ENCODE measurements at regions not wholly inside any gene's neighbourhood (a gene's known extent, or its start where the extent isn't known, plus 50 kb on each side); places are given as distances from the start of the nearest gene placed in this dataset.

DNA sequence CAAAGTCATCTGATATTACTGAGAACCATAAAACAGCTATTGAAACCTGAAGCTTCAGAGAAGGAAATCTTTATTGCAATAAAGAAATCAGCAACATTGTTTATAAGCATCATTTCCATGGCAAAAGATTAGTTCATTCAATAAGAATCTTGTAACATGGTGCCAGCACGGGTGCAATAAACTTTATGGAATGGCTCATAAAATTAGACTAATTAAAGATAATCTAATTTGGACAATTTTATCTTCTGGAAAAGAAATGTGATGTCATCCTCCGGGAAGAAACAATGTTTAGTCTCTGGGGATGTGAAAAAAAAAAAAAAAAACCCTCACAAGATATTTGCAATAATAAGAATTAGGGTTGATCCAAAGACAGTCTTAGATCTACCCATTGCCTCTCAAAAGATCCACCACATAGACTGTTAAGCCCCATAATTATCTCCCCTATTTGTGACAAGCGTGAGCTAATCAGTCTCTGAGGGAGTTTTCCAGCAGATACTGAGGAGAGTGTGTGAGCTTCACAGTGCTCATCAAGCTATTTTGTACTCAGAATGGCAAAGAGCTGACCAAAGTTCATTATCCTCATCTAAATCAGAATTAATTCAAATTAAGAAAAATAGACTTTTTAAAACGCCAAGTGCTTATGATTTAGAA is 297.0 kb upstream of the EDNRB start:
- Histone ChIP-seq H3K27ac (no peak overlapping the region), H3K27me3 (ENCODE audit: control insufficient read depth, insufficient read depth, low read length) (no peaks in the 10 kb centered on the region), H2AFZ (no peak overlapping the region), H3K36me3 (ENCODE audit: control insufficient read depth, insufficient read depth, low read length) (no peaks in the 10 kb centered on the region), H3K4me2 (ENCODE audit: low read length) (no peak overlapping the region), H3K9me3 (ENCODE audit: control insufficient read depth, low read length) (no peaks in the 10 kb centered on the region), H3K4me1 (no peaks in the 10 kb centered on the region), H3K9ac (no peak overlapping the region), H3K4me3 (ENCODE audit: low read depth, low read length) (no peak overlapping the region), H3K79me2 (no peaks in the 10 kb centered on the region)
- TF ChIP-seq, protein P1, sequence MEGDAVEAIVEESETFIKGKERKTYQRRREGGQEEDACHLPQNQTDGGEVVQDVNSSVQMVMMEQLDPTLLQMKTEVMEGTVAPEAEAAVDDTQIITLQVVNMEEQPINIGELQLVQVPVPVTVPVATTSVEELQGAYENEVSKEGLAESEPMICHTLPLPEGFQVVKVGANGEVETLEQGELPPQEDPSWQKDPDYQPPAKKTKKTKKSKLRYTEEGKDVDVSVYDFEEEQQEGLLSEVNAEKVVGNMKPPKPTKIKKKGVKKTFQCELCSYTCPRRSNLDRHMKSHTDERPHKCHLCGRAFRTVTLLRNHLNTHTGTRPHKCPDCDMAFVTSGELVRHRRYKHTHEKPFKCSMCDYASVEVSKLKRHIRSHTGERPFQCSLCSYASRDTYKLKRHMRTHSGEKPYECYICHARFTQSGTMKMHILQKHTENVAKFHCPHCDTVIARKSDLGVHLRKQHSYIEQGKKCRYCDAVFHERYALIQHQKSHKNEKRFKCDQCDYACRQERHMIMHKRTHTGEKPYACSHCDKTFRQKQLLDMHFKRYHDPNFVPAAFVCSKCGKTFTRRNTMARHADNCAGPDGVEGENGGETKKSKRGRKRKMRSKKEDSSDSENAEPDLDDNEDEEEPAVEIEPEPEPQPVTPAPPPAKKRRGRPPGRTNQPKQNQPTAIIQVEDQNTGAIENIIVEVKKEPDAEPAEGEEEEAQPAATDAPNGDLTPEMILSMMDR (IDR thresholded peaks at IDR 0.05), result no peak

DNA sequence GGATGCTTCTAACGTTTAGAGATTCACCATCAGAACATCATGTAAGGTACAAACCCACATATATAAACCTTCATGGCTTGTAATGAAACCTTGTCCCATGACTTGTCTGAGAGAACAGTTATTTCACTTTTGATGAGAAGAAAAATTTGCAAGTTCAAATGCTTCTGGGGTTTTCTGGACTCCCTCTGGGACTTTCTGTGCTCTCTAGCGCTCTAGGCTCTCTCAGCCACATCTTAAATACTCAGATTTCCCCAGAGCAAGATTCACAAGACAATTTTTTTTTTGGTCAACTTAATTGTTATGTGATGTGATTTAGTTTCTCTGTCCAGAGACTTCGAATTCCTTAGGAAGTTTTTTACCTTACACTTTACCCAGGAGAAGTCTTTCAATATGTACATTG is 282.8 kb upstream of the EDNRB start:
- Histone ChIP-seq H3K27ac (no peak overlapping the region), H3K9ac (no peak overlapping the region), H3K4me3 (ENCODE audit: low read depth, low read length) (no peak overlapping the region), H3K4me1 (no peaks in the 10 kb centered on the region), H3K79me2 (no peaks in the 10 kb centered on the region), H3K9me3 (ENCODE audit: control insufficient read depth, low read length) (no peaks in the 10 kb centered on the region), H2AFZ (no peak overlapping the region), H3K27me3 (ENCODE audit: control insufficient read depth, insufficient read depth, low read length) (no peaks in the 10 kb centered on the region), H3K36me3 (ENCODE audit: control insufficient read depth, insufficient read depth, low read length) (no peaks in the 10 kb centered on the region), H3K4me2 (ENCODE audit: low read length) (no peak overlapping the region)
- TF ChIP-seq, protein P1 (IDR thresholded peaks at IDR 0.05), result no peak

DNA sequence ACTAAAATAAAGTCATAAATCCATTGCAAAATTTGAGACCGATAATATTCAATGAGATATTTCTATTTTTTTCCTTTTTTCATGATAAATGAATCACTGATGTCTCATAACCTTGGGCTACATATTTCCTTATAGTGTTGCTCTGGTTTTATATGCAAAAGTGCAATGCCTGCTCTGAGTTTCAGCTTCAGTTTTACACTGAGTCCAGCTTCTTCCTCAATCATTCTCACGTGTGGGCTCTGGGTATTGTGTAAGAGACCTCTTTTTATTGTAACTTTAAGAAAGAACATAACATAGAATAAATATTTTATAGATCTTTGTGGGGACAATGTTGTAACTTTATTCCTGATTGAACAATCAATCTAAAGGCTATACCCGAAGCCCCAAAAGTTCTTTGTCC is 280.2 kb upstream of the EDNRB start:
- TF ChIP-seq, protein P1 (IDR thresholded peaks at IDR 0.05), result no peak

DNA sequence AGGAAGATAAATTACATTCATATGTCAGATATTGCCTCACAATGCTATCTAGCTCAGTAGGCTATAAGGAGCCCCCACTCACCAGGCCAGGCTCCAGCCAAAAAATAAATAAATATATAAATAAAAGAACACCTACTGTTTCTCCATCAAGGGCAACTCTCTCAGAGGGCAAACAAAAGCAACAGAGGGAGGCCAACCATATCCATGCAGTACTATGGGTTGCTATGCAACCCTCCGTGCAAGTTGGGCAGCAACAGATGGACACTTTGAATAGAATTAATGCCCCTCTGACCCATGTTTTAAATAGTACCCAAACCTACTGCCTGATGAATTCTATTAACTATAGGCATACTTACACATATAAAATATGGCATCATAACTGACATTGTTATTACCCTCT is 279.8 kb upstream of the EDNRB start:
- Histone ChIP-seq H3K4me1 (no peaks in the 10 kb centered on the region), H3K9me3 (ENCODE audit: control insufficient read depth, low read length) (no peaks in the 10 kb centered on the region), H3K27me3 (ENCODE audit: control insufficient read depth, insufficient read depth, low read length) (no peaks in the 10 kb centered on the region), H3K9ac (no peak overlapping the region), H3K4me3 (ENCODE audit: low read depth, low read length) (no peak overlapping the region), H3K79me2 (no peaks in the 10 kb centered on the region), H3K4me2 (ENCODE audit: low read length) (no peak overlapping the region), H3K27ac (no peak overlapping the region), H3K36me3 (ENCODE audit: control insufficient read depth, insufficient read depth, low read length) (no peaks in the 10 kb centered on the region), H2AFZ (no peak overlapping the region)
- TF ChIP-seq, protein P1 (IDR thresholded peaks at IDR 0.05), result no peak

More for the DNA sequence above, 280.2 kb upstream of the EDNRB start:
- no peak overlapping the region for H2AFZ ChIP-seq
- H3K27me3 ChIP-seq (ENCODE audit: control insufficient read depth, insufficient read depth, low read length), result no peaks in the 10 kb centered on the region
- no peaks in the 10 kb centered on the region for H3K36me3 ChIP-seq (ENCODE audit: control insufficient read depth, insufficient read depth, low read length)
- H3K79me2 ChIP-seq, result no peaks in the 10 kb centered on the region
- H3K9ac ChIP-seq, result no peak overlapping the region
- H3K4me1 ChIP-seq, result no peaks in the 10 kb centered on the region
- H3K4me3 ChIP-seq (ENCODE audit: low read depth, low read length), result no peak overlapping the region
- no peak overlapping the region for H3K27ac ChIP-seq
- no peaks in the 10 kb centered on the region for H3K9me3 ChIP-seq (ENCODE audit: control insufficient read depth, low read length)
- no peak overlapping the region for H3K4me2 ChIP-seq (ENCODE audit: low read length)

DNA sequence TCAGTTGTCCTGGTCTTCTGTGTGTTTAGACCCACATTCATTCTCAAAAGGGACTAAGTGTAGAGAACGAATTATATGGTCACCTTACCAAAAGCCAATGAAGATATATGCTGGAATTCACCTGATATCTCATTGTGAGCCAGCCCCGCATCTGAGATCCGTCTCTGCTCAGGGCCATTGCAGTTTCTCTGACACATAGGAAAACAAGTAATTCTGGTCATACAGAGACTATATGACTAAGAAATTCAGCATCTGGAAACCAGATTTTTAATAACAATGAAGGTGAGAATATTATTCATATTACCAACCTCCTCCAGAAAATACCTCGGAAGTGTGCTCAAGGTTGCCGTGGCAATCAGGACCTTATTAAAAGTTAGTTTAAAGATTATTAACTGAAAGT is 278.6 kb upstream of the EDNRB start:
- Histone ChIP-seq H3K4me1 (no peaks in the 10 kb centered on the region), H3K36me3 (ENCODE audit: control insufficient read depth, insufficient read depth, low read length) (no peaks in the 10 kb centered on the region), H2AFZ (no peak overlapping the region), H3K27ac (no peak overlapping the region), H3K9ac (no peak overlapping the region), H3K4me3 (ENCODE audit: low read depth, low read length) (no peak overlapping the region), H3K27me3 (ENCODE audit: control insufficient read depth, insufficient read depth, low read length) (no peaks in the 10 kb centered on the region), H3K9me3 (ENCODE audit: control insufficient read depth, low read length) (no peaks in the 10 kb centered on the region), H3K79me2 (no peaks in the 10 kb centered on the region), H3K4me2 (ENCODE audit: low read length) (no peak overlapping the region)
- TF ChIP-seq, protein P1 (IDR thresholded peaks at IDR 0.05), result no peak

Measured in parathyroid adenoma (tissue), 2 donors.